ENCODE measurements at regions not wholly inside any gene's neighbourhood (a gene's known extent, or its start where the extent isn't known, plus 50 kb on each side); places are given as distances from the start of the nearest gene placed in this dataset.

- Histone ChIP-seq H3K9me3 (peaks cover 0 to 6% (median 0%) of the 10 kb centered on the region in 4 donors), H3K36me3 (no peaks in the 10 kb centered on the region), H3K4me3 (no peak overlapping the region), H3K27me3 (no peaks in the 10 kb centered on the region), H3K27ac (no peak overlapping the region), H3K4me1 (no peaks in the 10 kb centered on the region)
- DNase-seq = no peak
- TF ChIP-seq CTCF (IDR thresholded peaks at IDR 0.05) = no peak
- no peak for TF ChIP-seq POLR2A (IDR thresholded peaks at IDR 0.05)
These were observed 905.7 kb upstream of the SLITRK5 start for GRCh38 chr13:86765462-86765861.

GRCh38 chr13:86788616-86789015 is 882.6 kb upstream of the SLITRK5 start:
- Histone ChIP-seq H3K27me3 (no peaks in the 10 kb centered on the region), H3K36me3 (no peaks in the 10 kb centered on the region), H3K4me1 (no peaks in the 10 kb centered on the region), H3K27ac (no peak overlapping the region), H3K9me3 (no peaks in the 10 kb centered on the region), H3K4me3 (no peak overlapping the region)
- no peak for DNase-seq
- TF ChIP-seq CTCF (IDR thresholded peaks at IDR 0.05) (no peak), POLR2A (IDR thresholded peaks at IDR 0.05) (no peak)

- Histone ChIP-seq H3K4me3 (no peak overlapping the region), H3K27ac (no peak overlapping the region), H3K27me3 (no peaks in the 10 kb centered on the region), H3K36me3 (no peaks in the 10 kb centered on the region), H3K9me3 (no peaks in the 10 kb centered on the region), H3K4me1 (no peaks in the 10 kb centered on the region)
- TF ChIP-seq POLR2A (IDR thresholded peaks at IDR 0.05) (no peak), CTCF (IDR thresholded peaks at IDR 0.05) (no peak)
- DNase-seq = no peak
These were observed 879.0 kb upstream of the SLITRK5 start for GRCh38 chr13:86792153-86792651.

GRCh38 chr13:86795858-86796257 is 875.3 kb upstream of the SLITRK5 start:
- no peaks in the 10 kb centered on the region for H3K36me3 ChIP-seq
- H3K27me3 ChIP-seq = no peaks in the 10 kb centered on the region
- no peak overlapping the region for H3K4me3 ChIP-seq
- no peak for DNase-seq
- TF ChIP-seq CTCF (IDR thresholded peaks at IDR 0.05) (no peak), POLR2A (IDR thresholded peaks at IDR 0.05) (no peak)
- H3K4me1 ChIP-seq = no peaks in the 10 kb centered on the region
- H3K27ac ChIP-seq = no peak overlapping the region
- no peaks in the 10 kb centered on the region for H3K9me3 ChIP-seq

GRCh38 chr13:86810361-86810760 is 860.8 kb upstream of the SLITRK5 start:
- no peaks in the 10 kb centered on the region for H3K9me3 ChIP-seq
- no peaks in the 10 kb centered on the region for H3K27me3 ChIP-seq
- no peak for TF ChIP-seq CTCF (IDR thresholded peaks at IDR 0.05)
- TF ChIP-seq POLR2A (IDR thresholded peaks at IDR 0.05) = no peak
- no peak overlapping the region for H3K4me3 ChIP-seq
- H3K27ac ChIP-seq = no peak overlapping the region
- DNase-seq = no peak
- no peaks in the 10 kb centered on the region for H3K36me3 ChIP-seq
- H3K4me1 ChIP-seq = no peaks in the 10 kb centered on the region

- no peak for DNase-seq
- Histone ChIP-seq H3K4me1 (no peaks in the 10 kb centered on the region), H3K27me3 (no peaks in the 10 kb centered on the region), H3K9me3 (no peaks in the 10 kb centered on the region), H3K36me3 (no peaks in the 10 kb centered on the region), H3K4me3 (no peak overlapping the region), H3K27ac (no peak overlapping the region)
- TF ChIP-seq CTCF (IDR thresholded peaks at IDR 0.05) (no peak), POLR2A (IDR thresholded peaks at IDR 0.05) (no peak)
These were observed 858.0 kb upstream of the SLITRK5 start for GRCh38 chr13:86813198-86813597.
